Aorta (tissue), 5 donors: ENCODE measurements at regions not wholly inside any gene's neighbourhood (a gene's known extent, or its start where the extent isn't known, plus 50 kb on each side); places are given as distances from the start of the nearest gene placed in this dataset.
"Not testable (repeated sequence)": the region's sequence is repeated elsewhere in the genome, so short reads cannot be mapped to it uniquely, and the experiment has no call there.

Experiments used
- ATAC-seq: fragments of 200-7000 bp; cut with Tn5 transposase; one replicate; pipeline ENCODE4 v1.9.1; 2022; ENCODE audit warnings: moderate library complexity; ENCODE audit not compliant: low FRiP score
- DNase-seq, 2 donors: peaks; one replicate each; pipeline ENCODE4 v3.0.0-alpha.2; 2020
- H3K27ac ChIP-seq, 2 donors: one replicate each; pipeline ENCODE4 v1.5.1; 2013; ENCODE audit warnings: low read length in 2 of 2, mild to moderate bottlenecking in 2 of 2, moderate library complexity in 2 of 2, control low read depth in 1 of 2, inconsistent platforms in 1 of 2, low read depth in 1 of 2
- H3K27me3 ChIP-seq, 2 donors: one replicate each; pipeline ENCODE4 v1.6.1; 2013; ENCODE audit warnings: control low read depth in 1 of 2, low read length in 1 of 2, mild to moderate bottlenecking in 1 of 2, moderate library complexity in 1 of 2; ENCODE audit not compliant: insufficient read depth in 2 of 2, control insufficient read depth in 1 of 2
- H3K36me3 ChIP-seq, 2 donors: one replicate each; pipeline ENCODE4 v1.6.1; 2013; ENCODE audit warnings: control low read depth in 1 of 2, low read length in 1 of 2, mild to moderate bottlenecking in 1 of 2; ENCODE audit not compliant: insufficient read depth in 2 of 2, control insufficient read depth in 1 of 2
- H3K4me1 ChIP-seq, 2 donors: one replicate each; pipeline ENCODE4 v1.6.1; 2013; ENCODE audit warnings: low read length in 2 of 2, control low read depth in 1 of 2, mild to moderate bottlenecking in 1 of 2, moderate library complexity in 1 of 2; ENCODE audit not compliant: insufficient read depth in 2 of 2, control insufficient read depth in 1 of 2
- H3K4me3 ChIP-seq, 2 donors: one replicate each; pipeline ENCODE4 v1.5.1; 2013; ENCODE audit warnings: low read length in 2 of 2, control low read depth in 1 of 2, mild to moderate bottlenecking in 1 of 2
- H3K9me3 ChIP-seq: one replicate; pipeline ENCODE4 v1.6.1; 2013; ENCODE audit warnings: mild to moderate bottlenecking, low read length; ENCODE audit not compliant: control insufficient read depth
- WGBS, 2 donors: extraction: QIAGEN DNeasy Blood & Tissue Kit; methylation state at CpG; one replicate each; pipeline ENCODE4 v1.1.7; 2013; 5-methylcytosine and 5-hydroxymethylcytosine counted together
- intact Hi-C, 2 donors: fragments of 100-400 bp; cut with DNase I; formaldehyde crosslinking; loops; one replicate each; pipeline versions ENCODE4 v1.14.2 to v1.15.0; 2022
- donor health status: healthy with polysubstance abuse.
- donor health status: Bipolar disorder and iron deficiency.
- donor health status: DM: no; HTN: no; CAD: no.
- donor health status: DM: no; HTN: no; CAD: no.
- donor health status: DM: yes; HTN: yes; CAD: no.

DNA sequence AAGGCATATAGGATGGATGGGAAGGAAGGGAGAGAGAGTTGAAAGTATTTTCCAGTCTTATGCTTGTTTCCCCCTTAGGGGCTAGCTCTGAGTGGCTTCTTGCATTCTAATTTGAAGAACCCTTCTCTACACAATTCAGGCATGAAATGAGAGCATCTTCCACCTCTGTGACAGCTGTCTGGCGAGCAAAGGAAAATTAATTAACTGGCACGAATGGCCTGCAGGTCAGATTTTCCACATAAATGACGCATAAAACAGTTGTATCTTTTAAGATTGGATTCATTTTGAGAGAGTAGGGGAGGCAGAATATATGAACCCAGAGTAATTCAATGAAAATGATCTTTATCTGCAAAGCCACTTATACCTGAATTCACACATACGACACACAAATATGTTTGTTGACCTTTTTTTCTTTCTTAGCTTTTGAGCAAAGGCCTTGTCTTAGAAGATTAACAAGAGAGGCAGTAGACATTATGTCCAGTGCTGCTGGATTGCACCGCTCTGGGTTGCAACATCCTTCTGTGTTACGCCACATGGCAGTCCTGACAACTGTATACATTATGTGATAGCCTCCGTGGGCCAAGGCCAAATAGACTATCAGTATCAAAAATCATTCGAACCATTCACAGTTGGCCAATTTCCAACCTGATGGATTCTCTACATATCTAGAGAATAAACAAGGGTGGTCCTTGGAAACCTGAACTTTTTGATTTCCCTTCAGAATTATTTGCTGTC lies 173.0 kb upstream of the GOT2 start:
- Histone ChIP-seq H3K27ac (no peak overlapping the region), H3K27me3 (no peaks in the 10 kb centered on the region), H3K4me3 (no peak overlapping the region), H3K4me1 (no peaks in the 10 kb centered on the region), H3K36me3 (no peaks in the 10 kb centered on the region), H3K9me3 (no peaks in the 10 kb centered on the region)
- no peak for DNase-seq
- peak; percentile 60 for ATAC-seq
- intact Hi-C loops = no loop called here
- WGBS, 2 donors = 81 to 87% methylated on average over 8 of the region's 8 CpGs

DNA sequence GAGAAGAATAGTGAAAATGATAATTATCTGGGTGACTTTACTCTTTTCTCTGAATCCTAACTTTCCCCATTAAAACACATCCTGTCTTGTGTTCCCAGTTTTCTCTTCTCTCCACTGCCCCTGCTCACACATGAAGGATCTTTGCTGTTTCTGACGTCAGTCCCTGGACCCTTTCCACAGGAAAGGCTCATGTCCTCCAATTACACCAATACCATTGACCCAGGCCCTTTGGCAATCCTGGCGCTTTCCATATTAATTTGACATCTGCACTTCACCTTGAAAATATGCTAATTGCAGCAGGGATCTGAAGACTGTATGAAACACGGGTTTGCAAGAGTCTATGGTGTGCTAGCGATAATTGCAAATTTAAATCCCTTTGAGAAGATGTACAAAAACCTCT lies 170.2 kb upstream of the GOT2 start:
- intact Hi-C loops = no loop called here
- DNase-seq (no peak), ATAC-seq (no peak)
- H3K27ac ChIP-seq = no peak overlapping the region
- H3K36me3 ChIP-seq = no peaks in the 10 kb centered on the region
- no peak overlapping the region for H3K4me3 ChIP-seq
- no peaks in the 10 kb centered on the region for H3K9me3 ChIP-seq
- WGBS, 2 donors = 73 to 77% methylated on average over 4 of the region's 4 CpGs
- no peaks in the 10 kb centered on the region for H3K4me1 ChIP-seq
- H3K27me3 ChIP-seq = no peaks in the 10 kb centered on the region

DNA sequence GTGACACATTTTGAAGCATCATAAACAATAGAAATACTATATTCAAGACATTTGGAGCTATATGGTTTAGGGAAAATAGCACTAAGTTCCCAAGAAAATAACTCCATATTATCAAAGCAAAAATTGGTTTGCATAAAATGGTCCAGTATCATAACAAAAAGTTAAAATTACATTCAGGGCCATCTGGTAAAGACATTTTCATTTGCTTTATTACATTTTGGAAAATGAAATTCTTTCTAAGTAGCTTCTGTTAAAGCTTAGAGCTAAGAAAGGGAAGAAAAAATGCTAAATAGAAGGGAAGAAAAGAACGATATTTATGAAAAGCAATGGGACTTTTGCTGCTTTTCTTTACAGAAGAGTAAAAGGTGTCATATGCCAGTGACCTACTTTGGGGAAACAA lies 155.4 kb upstream of the GOT2 start:
- 79 to 81% methylated on average over 1 of the region's 1 CpG for WGBS, 2 donors
- Histone ChIP-seq H3K4me1 (no peaks in the 10 kb centered on the region), H3K36me3 (no peaks in the 10 kb centered on the region), H3K4me3 (no peak overlapping the region), H3K9me3 (no peaks in the 10 kb centered on the region), H3K27ac (no peak overlapping the region), H3K27me3 (no peaks in the 10 kb centered on the region)
- intact Hi-C loops = no loop called here
- DNase-seq (no peak), ATAC-seq (no peak)

DNA sequence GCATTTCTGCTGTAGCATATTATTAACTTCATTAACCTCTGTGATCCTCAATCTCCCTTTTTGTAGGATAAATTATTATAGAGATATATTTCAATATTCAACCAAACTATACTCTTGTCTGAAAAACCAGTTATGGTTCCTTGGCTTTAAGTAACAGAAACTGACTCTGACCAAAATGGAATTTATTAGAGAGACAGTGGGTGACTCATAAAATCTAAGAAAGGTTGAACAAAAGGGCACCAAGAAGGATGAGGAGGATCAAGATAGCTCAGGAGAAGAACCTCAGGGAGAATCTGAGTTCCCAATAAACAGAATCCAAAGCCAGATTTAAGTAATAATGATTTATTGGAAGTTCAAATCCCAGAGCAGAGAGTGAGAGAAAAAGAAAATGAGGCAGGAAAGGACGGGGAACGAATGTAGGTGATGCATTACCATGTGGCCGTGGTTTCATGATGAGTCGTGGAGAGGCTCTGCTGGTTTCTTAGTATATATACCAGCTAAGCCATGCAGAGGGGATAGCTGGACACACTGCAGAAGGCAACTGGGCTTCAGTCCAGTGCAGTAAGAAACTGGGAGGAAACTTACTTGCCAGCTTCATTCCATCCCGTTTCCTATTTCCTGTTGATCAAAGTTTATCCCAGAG lies 151.5 kb upstream of the GOT2 start:
- whole genome bisulfite sequencing, 2 donors = 73 to 80% methylated on average over 5 of the region's 5 CpGs
- Histone ChIP-seq H3K27me3 (no peaks in the 10 kb centered on the region), H3K36me3 (no peaks in the 10 kb centered on the region), H3K4me1 (no peaks in the 10 kb centered on the region), H3K9me3 (no peaks in the 10 kb centered on the region), H3K27ac (no peak overlapping the region), H3K4me3 (no peak overlapping the region)
- intact Hi-C loops = no loop called here
- no peak for DNase-seq
- no peak for ATAC-seq

DNA sequence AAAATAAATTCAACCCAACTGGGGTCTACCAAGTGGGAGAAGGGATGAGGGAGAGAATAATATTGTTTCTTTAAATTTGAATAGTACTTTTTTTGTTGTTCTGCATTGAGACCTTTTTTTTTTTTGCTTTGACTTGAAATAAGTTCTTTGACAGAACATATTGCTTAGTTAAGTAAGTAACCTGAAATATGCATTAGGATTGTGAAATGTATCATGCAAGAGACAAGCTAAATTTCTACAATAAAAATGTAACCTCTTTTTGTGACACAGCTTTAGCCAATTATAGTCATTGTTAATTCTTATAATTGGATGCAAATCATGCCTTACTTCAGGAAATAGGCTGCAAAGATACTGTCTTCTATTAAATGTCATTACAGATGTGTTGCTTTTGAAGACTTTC lies 150.0 kb upstream of the GOT2 start:
- no peak overlapping the region for H3K27ac ChIP-seq
- intact Hi-C loops = no loop called here
- ATAC-seq = no peak
- H3K36me3 ChIP-seq = no peaks in the 10 kb centered on the region
- no peak overlapping the region for H3K4me3 ChIP-seq
- H3K4me1 ChIP-seq = no peaks in the 10 kb centered on the region
- no peaks in the 10 kb centered on the region for H3K9me3 ChIP-seq
- DNase-seq = no peak
- no peaks in the 10 kb centered on the region for H3K27me3 ChIP-seq

DNA sequence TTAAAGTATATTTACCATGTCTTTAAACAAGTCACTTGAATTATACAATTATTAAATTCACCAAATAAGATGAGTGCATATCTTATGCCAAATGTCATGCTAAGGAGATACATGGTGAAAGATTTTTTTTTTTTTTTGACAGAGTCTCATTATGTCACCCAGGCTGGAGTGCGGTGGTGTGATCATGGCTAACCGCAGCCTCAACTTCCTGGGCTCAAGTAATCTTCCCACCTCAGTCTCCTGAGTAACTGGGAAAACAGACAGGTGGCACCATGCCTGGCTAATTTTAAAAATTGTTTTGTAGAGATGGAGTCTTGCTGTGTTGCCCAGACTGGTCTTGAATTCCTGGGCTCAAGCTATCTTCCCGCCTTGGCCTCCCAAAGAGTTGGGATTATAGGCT lies 149.0 kb upstream of the GOT2 start:
- DNase-seq = no peak
- Histone ChIP-seq H3K4me1 (no peaks in the 10 kb centered on the region), H3K4me3 (no peak overlapping the region), H3K27ac (no peak overlapping the region), H3K9me3 (no peaks in the 10 kb centered on the region), H3K36me3 (no peaks in the 10 kb centered on the region), H3K27me3 (no peaks in the 10 kb centered on the region)
- 82 to 83% methylated on average over 3 of the region's 3 CpGs for WGBS, 2 donors
- no peak for ATAC-seq
- intact Hi-C loops = no loop called here

DNA sequence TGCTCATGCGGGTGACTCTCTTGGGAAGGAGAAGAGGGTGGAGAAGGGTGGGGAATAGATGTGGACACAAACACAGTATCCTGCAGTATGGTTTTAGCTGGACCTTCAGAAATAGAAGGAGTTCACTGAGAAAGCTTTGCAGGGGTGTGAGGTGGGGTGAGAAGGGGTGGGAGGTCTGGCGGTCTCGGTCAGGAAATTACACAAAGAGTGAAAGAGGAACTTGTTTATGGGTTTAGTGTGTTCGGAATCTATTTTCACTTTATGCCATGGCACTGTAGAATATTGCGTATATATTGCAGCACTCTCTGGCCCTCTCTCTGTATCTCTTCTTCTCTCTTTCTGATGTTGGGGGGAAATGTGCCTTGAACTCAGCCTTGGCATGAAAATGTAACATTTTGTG lies 148.2 kb upstream of the GOT2 start:
- 78 to 90% methylated on average over 5 of the region's 5 CpGs for WGBS, 2 donors
- Histone ChIP-seq H3K36me3 (no peaks in the 10 kb centered on the region), H3K27ac (no peak overlapping the region), H3K4me1 (no peaks in the 10 kb centered on the region), H3K9me3 (no peaks in the 10 kb centered on the region), H3K27me3 (no peaks in the 10 kb centered on the region), H3K4me3 (no peak overlapping the region)
- ATAC-seq = no peak
- no peak for DNase-seq
- intact Hi-C loops = no loop called here

DNA sequence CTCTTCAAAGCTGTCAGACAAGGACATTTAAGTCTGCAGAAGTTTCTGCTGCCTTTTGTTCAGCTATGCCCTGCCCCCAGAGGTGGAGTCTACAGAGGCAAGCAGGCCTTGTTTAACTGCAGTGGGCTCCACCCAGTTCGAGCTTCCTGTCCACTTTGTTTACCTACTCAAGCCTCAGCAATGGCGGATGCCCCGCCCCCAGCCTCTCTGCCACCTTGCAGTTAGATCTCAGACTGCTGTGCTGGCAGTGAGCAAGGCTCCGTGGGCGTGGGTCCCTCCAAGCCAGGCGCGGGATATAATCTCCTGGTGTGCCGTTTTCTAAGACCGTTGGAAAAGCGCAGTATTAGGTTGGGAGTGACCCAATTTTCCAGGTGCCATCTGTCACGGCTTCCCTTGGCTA lies 144.5 kb upstream of the GOT2 start:
- H3K9me3 ChIP-seq, ATAC-seq, H3K4me3 ChIP-seq, H3K4me1 ChIP-seq, H3K27me3 ChIP-seq, DNase-seq, H3K36me3 ChIP-seq, intact Hi-C loops, H3K27ac ChIP-seq: not testable (repeated sequence)
- 88 to 90% methylated on average over 11 of the region's 11 CpGs for WGBS, 2 donors

DNA sequence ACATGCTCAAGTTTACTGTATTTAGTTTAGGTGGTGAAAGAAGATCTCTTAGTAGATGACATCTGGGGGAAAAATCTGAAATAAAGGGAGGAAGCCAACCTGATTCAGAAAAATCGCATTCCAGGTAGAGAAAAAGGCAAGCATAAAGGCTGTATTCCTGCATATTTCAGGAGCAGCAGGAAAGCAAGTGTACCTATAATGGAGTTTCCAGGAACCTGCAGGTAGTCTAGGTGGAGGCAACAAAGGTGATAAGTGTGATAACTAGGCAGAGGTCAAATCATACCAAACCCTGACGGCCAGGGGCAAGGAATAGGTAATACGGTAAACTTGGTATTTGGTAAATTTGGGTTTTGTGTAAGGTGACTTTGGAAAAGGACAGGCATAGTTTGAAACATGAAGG lies 132.8 kb upstream of the GOT2 start:
- intact Hi-C loops = no loop called here
- H3K4me1 ChIP-seq = no peaks in the 10 kb centered on the region
- ATAC-seq (no peak), DNase-seq (no peak)
- H3K4me3 ChIP-seq = no peak overlapping the region
- WGBS, 2 donors = 70 to 85% methylated on average over 3 of the region's 3 CpGs
- H3K9me3 ChIP-seq = no peaks in the 10 kb centered on the region
- no peaks in the 10 kb centered on the region for H3K27me3 ChIP-seq
- no peaks in the 10 kb centered on the region for H3K36me3 ChIP-seq
- no peak overlapping the region for H3K27ac ChIP-seq
